Ovary (tissue), 7 donors: ENCODE measurements at regions not wholly inside any gene's neighbourhood (a gene's known extent, or its start where the extent isn't known, plus 50 kb on each side); places are given as distances from the start of the nearest gene placed in this dataset.

ENCODE experiments used
- DNase-seq, 5 donors: peaks; one replicate each; pipeline ENCODE4 v3.0.0-alpha.2; 2019 to 2020
- H3K27ac ChIP-seq, 2 donors: fragments of 200-600 bp; one replicate each; pipeline versions ENCODE4 v1.5.1 to v1.8.0; 2019 to 2022
- H3K27me3 ChIP-seq: fragments of 200-600 bp; one replicate; pipeline ENCODE4 v1.8.0; 2022
- H3K36me3 ChIP-seq: fragments of 200-600 bp; sonication (generic); one replicate; pipeline ENCODE4 v1.5.1; 2019
- H3K4me1 ChIP-seq: one replicate; pipeline ENCODE4 v1.8.1; 2013; ENCODE audit warnings: mild to moderate bottlenecking, moderate library complexity; ENCODE audit not compliant: insufficient read depth
- H3K4me3 ChIP-seq: fragments of 200-600 bp; sonication (generic); one replicate; pipeline ENCODE4 v1.5.1; 2017
- H3K9me3 ChIP-seq, 2 donors: fragments of 200-600 bp in 1 of 2; sonication (generic) in 1 of 2; one replicate each; pipeline versions ENCODE4 v1.5.1 to v1.8.1; 2013 to 2019; ENCODE audit warnings: mild to moderate bottlenecking in 1 of 2, moderate library complexity in 1 of 2
- EP300 ChIP-seq: sonication (generic); formaldehyde crosslinking; IDR thresholded peaks from one replicate; pipeline ENCODE4 v1.6.1; 2017; ENCODE audit warnings: antibody characterized with exemption
- POLR2A ChIP-seq: fragments of 450-650 bp; IDR thresholded peaks from one replicate; pipeline ENCODE4 v1.6.1; 2017; ENCODE audit warnings: antibody characterized with exemption, mild to moderate bottlenecking, moderate library complexity
- WGBS, 3 donors: extraction: QIAGEN DNeasy Blood & Tissue Kit in 1 of 3; methylation state at CpG; one replicate each; pipeline versions ENCODE4 v1.1.5 to v1.1.7; 2013 to 2017; 5-methylcytosine and 5-hydroxymethylcytosine counted together
- intact Hi-C, 4 donors: fragments of 100-400 bp; cut with DNase I; formaldehyde crosslinking; loops; one replicate each; pipeline versions ENCODE4 v1.11.0 to v1.15.1; 2022 to 2023
- TF ChIP-seq, protein P1 (sequence below), 3 donors: fragments of 450-650 bp in 2 of 3; fragments of 200-600 bp in 1 of 3; IDR thresholded peaks; one replicate each; pipeline versions ENCODE4 v1.5.1 to v1.8.0; 2016 to 2022; ENCODE audit warnings: antibody characterized with exemption in 3 of 3, mild to moderate bottlenecking in 1 of 3
- donor health status: DM: no; HTN: no; CAD: no; lungs with moderate emphysema.
- donor health status: DM: no; HTN: no; CAD: no.
- donor health status: Bipolar disorder and iron deficiency.
- donor health status: DM: no; HTN: no; CAD: no.
- donor health status: DM: yes; HTN: yes; CAD: no.

DNA sequence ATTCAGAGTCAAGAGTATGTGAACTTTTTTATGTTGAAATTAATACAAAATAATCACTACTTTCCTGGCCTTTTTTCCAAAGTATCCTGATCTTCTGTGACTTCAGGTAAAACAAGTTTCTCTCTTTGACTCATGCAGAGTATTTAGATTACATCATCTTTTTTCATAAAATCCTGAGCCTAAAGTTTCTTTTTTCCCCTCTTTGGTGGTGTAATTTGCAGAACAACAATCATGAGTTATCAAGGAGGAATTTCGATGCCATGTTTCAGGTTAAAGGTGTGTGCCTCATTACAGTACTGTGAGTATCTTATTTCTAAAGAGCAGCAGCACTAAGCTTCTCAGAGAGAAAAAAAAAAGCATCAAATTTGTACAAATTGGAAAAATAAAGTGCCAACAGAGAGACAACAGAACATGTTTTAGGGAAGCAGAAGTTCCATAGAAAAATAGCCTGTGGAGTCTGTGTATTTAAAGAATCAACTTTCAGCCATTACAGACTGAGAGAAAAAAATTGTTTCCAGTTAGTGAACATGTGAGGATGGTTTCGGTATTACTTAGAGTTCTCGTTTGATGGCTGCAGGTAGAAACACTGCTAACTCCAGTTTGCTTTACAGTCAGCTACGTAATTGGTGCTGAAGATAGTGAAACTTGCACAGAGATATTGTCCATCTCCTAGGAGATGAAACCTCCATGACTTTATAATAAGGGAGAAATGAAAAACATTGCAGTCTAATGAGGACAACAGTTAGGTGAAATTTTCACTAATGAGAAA lies 78.1 kb upstream of the PCDH9 start:
- no peak overlapping the region for H3K4me3 ChIP-seq
- TF ChIP-seq, protein P1, sequence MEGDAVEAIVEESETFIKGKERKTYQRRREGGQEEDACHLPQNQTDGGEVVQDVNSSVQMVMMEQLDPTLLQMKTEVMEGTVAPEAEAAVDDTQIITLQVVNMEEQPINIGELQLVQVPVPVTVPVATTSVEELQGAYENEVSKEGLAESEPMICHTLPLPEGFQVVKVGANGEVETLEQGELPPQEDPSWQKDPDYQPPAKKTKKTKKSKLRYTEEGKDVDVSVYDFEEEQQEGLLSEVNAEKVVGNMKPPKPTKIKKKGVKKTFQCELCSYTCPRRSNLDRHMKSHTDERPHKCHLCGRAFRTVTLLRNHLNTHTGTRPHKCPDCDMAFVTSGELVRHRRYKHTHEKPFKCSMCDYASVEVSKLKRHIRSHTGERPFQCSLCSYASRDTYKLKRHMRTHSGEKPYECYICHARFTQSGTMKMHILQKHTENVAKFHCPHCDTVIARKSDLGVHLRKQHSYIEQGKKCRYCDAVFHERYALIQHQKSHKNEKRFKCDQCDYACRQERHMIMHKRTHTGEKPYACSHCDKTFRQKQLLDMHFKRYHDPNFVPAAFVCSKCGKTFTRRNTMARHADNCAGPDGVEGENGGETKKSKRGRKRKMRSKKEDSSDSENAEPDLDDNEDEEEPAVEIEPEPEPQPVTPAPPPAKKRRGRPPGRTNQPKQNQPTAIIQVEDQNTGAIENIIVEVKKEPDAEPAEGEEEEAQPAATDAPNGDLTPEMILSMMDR (IDR thresholded peaks at IDR 0.05), result no peak
- TF ChIP-seq POLR2A (no peak), EP300 (no peak)
- H3K36me3 ChIP-seq, result no peaks in the 10 kb centered on the region
- no peak for DNase-seq
- no peak overlapping the region for H3K27ac ChIP-seq
- intact Hi-C loops, result no loop called here
- no peaks in the 10 kb centered on the region for H3K4me1 ChIP-seq
- H3K27me3 ChIP-seq, result no peaks in the 10 kb centered on the region
- H3K9me3 ChIP-seq, result no peaks in the 10 kb centered on the region
- 79 to 87% (median 84%) methylated on average over 4 of the region's 4 CpGs for WGBS, 3 donors

DNA sequence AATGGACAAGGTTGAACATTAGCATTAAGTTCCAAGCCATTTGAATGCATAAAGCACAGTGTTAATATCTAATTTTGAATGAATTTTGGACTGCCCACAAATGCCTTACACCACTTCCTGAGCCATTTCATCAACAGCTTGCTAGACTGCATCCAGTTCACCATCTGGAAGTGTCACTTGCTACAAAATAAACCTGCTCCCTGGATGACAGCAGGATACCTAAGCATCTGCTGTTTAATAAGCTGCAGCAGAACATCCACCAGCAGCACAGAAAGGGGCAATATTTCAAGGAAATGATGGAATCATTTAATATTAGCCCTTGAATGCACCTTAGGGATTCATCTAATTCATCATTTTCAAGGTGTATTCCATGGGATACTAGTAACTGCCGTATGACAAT lies 76.6 kb upstream of the PCDH9 start:
- H3K27me3 ChIP-seq, result no peaks in the 10 kb centered on the region
- no peaks in the 10 kb centered on the region for H3K4me1 ChIP-seq
- intact Hi-C loops, result no loop called here
- H3K4me3 ChIP-seq, result no peak overlapping the region
- WGBS, 3 donors, result 73 to 89% (median 88%) methylated on average over 1 of the region's 1 CpG
- TF ChIP-seq EP300 (no peak), POLR2A (no peak)
- TF ChIP-seq, protein P1 (IDR thresholded peaks at IDR 0.05), result no peak
- DNase-seq, result no peak
- H3K9me3 ChIP-seq, result no peaks in the 10 kb centered on the region
- H3K36me3 ChIP-seq, result no peaks in the 10 kb centered on the region
- H3K27ac ChIP-seq, result no peak overlapping the region

DNA sequence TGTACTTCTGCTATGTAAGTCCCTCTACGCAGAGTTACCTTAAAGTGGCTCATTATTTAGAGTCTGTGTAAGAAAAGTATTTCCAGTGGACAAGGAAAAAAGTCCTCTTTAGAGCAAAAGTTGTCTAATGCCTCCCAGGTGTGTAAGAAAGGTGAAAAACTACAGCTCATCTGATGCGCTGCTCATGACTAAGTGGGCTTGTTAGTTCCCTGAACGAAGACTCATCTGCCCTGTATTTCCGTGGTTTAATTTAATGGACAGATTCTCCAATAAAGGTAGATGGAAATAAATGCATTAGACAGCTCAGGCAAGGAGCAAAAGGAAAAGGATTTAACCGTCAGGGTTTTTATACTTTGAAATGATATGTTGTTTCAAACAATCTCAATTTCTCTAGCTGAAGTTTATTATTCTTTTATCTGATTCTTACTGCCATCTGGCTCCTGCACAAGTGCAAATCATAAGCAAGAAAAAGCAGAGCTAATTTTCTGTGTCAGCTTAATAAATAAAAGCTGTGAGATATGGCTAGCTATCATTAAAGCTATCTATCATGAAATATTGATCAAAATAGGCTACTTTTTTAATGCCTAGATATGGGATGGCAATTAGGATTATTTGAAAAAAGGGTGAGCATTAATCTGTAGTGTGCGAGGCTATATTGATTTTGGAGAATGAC lies 73.7 kb upstream of the PCDH9 start:
- no peaks in the 10 kb centered on the region for H3K27me3 ChIP-seq
- no peak overlapping the region for H3K27ac ChIP-seq
- 59 to 71% (median 64%) methylated on average over 6 of the region's 6 CpGs for WGBS, 3 donors
- H3K9me3 ChIP-seq, result no peaks in the 10 kb centered on the region
- no peak for TF ChIP-seq POLR2A
- TF ChIP-seq EP300, result no peak
- TF ChIP-seq, protein P1 (IDR thresholded peaks at IDR 0.05), result no peak
- no peak overlapping the region for H3K4me3 ChIP-seq
- intact Hi-C loops, result no loop called here
- no peaks in the 10 kb centered on the region for H3K4me1 ChIP-seq
- DNase-seq, result no peak
- no peaks in the 10 kb centered on the region for H3K36me3 ChIP-seq

DNA sequence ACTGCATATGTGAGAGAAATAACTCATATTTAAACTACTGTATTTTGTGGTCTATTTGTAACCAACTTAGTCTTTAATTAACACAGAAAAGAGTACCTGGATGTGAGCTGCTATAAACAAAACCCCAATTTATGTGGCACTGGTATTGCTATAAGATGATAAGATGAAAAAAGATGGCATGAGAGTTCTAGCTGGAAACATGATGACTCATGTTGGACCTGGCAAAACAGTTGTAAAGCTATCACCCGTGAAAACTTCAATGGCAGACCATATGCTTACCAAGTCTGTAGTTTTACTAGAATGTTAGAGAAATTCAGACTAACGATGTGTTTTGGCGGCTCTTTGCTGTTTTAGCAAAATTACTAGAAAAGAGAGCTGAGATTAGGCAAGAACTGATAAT lies 69.6 kb upstream of the PCDH9 start:
- DNase-seq, result no peak
- TF ChIP-seq POLR2A (no peak), EP300 (no peak)
- TF ChIP-seq, protein P1 (IDR thresholded peaks at IDR 0.05), result no peak
- Histone ChIP-seq H3K9me3 (no peaks in the 10 kb centered on the region), H3K36me3 (no peaks in the 10 kb centered on the region), H3K27me3 (no peaks in the 10 kb centered on the region), H3K4me3 (no peak overlapping the region), H3K4me1 (no peaks in the 10 kb centered on the region), H3K27ac (no peak overlapping the region)
- 73 to 87% (median 77%) methylated on average over 3 of the region's 3 CpGs for WGBS, 3 donors
- intact Hi-C loops, result no loop called here
